Fibroblast of villous mesenchyme (primary cell): ENCODE measurements at regions not wholly inside any gene's neighbourhood (a gene's known extent, or its start where the extent isn't known, plus 50 kb on each side); places are given as distances from the start of the nearest gene placed in this dataset.

ENCODE experiments used
- DNase-seq: peaks from one replicate; pipeline ENCODE4 v3.0.0-alpha.2; 2010; ENCODE audit warnings: low read depth
- H3K4me3 ChIP-seq: 2 replicates; pipeline ENCODE4 v1.5.1; 2011; ENCODE audit warnings: low read depth, mild to moderate bottlenecking, low read length
- TF ChIP-seq, protein P1 (sequence below): IDR thresholded peaks from 2 replicates; pipeline ENCODE4 v1.5.1; 2012; ENCODE audit warnings: low read depth, mild to moderate bottlenecking, low read length; ENCODE audit not compliant: insufficient read depth

DNA sequence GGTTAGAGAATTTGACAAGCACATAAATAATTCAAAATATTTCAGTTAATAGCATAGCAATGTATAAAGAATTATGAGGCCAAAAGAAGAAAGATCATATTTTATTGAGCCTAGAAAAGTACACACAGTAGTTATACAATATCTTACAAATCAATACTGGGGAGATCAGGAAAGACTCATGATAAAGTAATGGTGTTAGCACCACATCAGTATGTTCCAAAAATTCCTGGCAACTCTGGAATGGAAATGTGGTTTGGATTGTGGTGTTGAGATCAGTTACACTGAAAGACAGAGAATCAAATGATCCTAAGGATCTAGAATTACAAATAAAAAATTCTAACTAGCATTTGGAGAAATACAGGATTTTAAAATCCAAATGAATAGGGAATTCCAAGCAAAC, 420.5 kb upstream of the CNTNAP2 start:
- TF ChIP-seq, protein P1, sequence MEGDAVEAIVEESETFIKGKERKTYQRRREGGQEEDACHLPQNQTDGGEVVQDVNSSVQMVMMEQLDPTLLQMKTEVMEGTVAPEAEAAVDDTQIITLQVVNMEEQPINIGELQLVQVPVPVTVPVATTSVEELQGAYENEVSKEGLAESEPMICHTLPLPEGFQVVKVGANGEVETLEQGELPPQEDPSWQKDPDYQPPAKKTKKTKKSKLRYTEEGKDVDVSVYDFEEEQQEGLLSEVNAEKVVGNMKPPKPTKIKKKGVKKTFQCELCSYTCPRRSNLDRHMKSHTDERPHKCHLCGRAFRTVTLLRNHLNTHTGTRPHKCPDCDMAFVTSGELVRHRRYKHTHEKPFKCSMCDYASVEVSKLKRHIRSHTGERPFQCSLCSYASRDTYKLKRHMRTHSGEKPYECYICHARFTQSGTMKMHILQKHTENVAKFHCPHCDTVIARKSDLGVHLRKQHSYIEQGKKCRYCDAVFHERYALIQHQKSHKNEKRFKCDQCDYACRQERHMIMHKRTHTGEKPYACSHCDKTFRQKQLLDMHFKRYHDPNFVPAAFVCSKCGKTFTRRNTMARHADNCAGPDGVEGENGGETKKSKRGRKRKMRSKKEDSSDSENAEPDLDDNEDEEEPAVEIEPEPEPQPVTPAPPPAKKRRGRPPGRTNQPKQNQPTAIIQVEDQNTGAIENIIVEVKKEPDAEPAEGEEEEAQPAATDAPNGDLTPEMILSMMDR: no peak
- H3K4me3 ChIP-seq: no peak overlapping the region
- no peak for DNase-seq

GRCh38 chr7:145692237-145692950, 424.2 kb upstream of the CNTNAP2 start:
- no peak overlapping the region for H3K4me3 ChIP-seq
- TF ChIP-seq, protein P1: no peak
- no peak for DNase-seq

DNA sequence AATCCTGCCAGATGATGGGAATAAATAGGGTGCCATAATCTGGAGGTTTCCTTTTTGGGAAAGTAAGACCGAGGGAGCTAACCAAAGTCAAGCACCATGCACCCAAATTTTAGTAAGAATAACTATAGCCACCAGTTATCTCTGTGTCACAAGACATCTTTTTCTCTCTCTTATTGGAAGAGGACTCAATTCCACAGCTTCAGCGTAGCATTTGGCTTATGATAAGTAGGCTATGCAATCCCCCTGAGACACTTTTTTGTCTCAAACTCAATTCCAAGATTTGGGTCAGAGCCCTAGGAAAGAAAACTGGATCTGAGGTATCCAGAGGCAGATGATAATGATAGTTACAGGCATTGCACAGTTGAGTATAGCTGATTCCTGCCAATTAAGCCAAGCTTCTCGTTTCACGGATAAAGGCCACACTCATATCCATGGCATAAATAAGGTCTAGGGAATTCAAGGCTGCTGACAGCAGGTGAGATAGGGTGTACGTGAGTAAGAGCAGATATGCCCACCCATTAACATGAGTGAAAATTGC, 425.2 kb upstream of the CNTNAP2 start:
- no peak for DNase-seq
- TF ChIP-seq, protein P1: no peak
- H3K4me3 ChIP-seq: no peak overlapping the region

DNA sequence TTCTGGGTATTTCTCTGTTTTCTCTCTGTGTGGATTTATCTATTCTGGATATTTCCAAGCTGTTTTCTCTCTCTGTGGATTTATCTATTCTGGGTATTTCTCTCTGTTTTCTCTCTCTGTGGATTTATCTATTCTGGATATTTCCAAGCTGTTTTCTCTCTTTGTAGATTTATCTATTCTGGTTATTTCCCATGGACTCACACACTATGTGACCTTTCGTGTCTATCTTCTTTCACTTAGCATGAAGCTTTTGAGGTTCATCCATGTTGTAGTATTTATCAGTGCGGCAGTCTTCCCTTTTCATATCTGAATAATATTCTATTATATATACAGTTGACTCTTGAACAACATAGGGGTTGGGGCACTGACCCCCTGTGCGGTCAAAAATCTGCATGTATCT, 435.0 kb upstream of the CNTNAP2 start:
- TF ChIP-seq, protein P1: no peak
- DNase-seq: no peak
- no peak overlapping the region for H3K4me3 ChIP-seq

- no peak overlapping the region for H3K4me3 ChIP-seq
These were observed 435.4 kb upstream of the CNTNAP2 start for GRCh38 chr7:145681159-145681558.

DNA sequence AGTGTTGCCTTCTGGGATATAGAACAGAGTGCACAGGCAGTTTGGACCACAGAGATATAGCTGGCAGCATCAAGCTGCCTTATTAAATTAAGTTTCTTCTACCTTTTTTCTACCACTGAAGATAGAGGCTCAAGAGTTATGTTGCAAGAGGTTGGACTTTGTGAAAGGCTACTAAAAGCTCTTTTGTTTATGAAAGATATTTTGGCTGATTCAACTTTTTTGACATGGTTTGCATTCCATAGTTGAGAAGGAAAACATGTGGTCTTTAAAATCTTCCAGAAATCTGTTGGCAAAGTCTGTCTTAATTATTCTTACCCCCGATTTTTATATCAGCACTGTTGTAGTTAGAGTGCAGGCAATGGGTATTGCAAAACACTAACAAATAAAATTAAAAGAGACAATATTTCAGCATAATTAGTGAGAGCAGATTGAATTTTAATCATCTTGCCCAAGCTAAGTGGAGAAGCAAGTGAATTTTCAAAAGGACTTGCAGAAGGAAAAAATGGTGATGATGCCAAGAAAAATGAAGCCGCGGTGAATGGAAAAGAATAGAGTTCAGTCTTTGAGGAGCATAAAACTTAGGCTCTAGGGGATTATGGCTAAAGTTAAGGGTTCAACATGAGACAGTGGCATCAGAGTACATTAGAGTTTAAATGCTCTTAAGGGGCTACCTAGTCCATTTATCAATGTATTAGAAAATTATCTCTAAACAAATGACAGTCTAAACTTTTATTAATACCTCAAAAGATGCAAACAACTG, 450.9 kb upstream of the CNTNAP2 start:
- H3K4me3 ChIP-seq: no peak overlapping the region
- TF ChIP-seq, protein P1: no peak
- DNase-seq: no peak

More at GRCh38 chr7:145681159-145681558, 435.4 kb upstream of the CNTNAP2 start:
- TF ChIP-seq, protein P1: no peak
- DNase-seq: no peak
